SK-N-SH treated with all-trans-retinoic acid at 6 μM for 48 hours (cell line): ENCODE measurements at regions not wholly inside any gene's neighbourhood (a gene's known extent, or its start where the extent isn't known, plus 50 kb on each side); places are given as distances from the start of the nearest gene placed in this dataset.

Experiments used
- ATAC-seq: fragments of 200-7000 bp; cut with Tn5 transposase; 3 replicates; pipeline ENCODE4 v1.9.1; 2020; ENCODE audit warnings: mild to moderate bottlenecking, moderate library complexity
- BACH2 ChIP-seq: fragments of 250-450 bp; sonication (Bioruptor Pico); IDR thresholded peaks from 2 replicates; pipeline ENCODE4 v1.9.0; 2021; ENCODE audit warnings: mild to moderate bottlenecking, borderline replicate concordance
- CSDC2 ChIP-seq: fragments of 250-450 bp; sonication (Bioruptor Pico); IDR thresholded peaks from 2 replicates; pipeline ENCODE4 v1.5.0; 2020; ENCODE audit warnings: mild to moderate bottlenecking, moderate library complexity
- CSRNP3 ChIP-seq: fragments of 250-450 bp; sonication (Bioruptor Pico); IDR thresholded peaks from 2 replicates; pipeline ENCODE4 v1.5.1; 2021; ENCODE audit warnings: mild to moderate bottlenecking, moderate library complexity
- ESRRG ChIP-seq: fragments of 250-450 bp; sonication (Bioruptor Pico); IDR thresholded peaks from 2 replicates; pipeline ENCODE4 v1.6.1; 2021; ENCODE audit warnings: mild to moderate bottlenecking
- GLIS3 ChIP-seq: fragments of 250-450 bp; sonication (Bioruptor Pico); IDR thresholded peaks from 2 replicates; pipeline ENCODE4 v1.5.0; 2020; ENCODE audit warnings: mild to moderate bottlenecking, moderate library complexity
- ISL1 ChIP-seq: fragments of 250-450 bp; sonication (Bioruptor Pico); IDR thresholded peaks from 2 replicates; pipeline ENCODE4 v2.1.2; 2022; ENCODE audit warnings: mild to moderate bottlenecking, moderate library complexity
- OSR1 ChIP-seq: fragments of 250-450 bp; sonication (Bioruptor Pico); IDR thresholded peaks from 2 replicates; pipeline ENCODE4 v1.8.0; 2022; ENCODE audit warnings: moderate library complexity, mild to moderate bottlenecking, inconsistent platforms
- PPARA ChIP-seq: fragments of 250-450 bp; sonication (Bioruptor Pico); IDR thresholded peaks from 2 replicates; pipeline ENCODE4 v1.5.0; 2020; ENCODE audit warnings: mild to moderate bottlenecking, borderline replicate concordance
- RARB ChIP-seq: fragments of 250-450 bp; sonication (Bioruptor Pico); IDR thresholded peaks from 2 replicates; pipeline ENCODE4 v1.8.0; 2021; ENCODE audit warnings: mild to moderate bottlenecking, moderate library complexity
- SNAI2 ChIP-seq: fragments of 250-450 bp; sonication (Bioruptor Pico); IDR thresholded peaks from 2 replicates; pipeline ENCODE4 v1.5.0; 2020; ENCODE audit warnings: mild to moderate bottlenecking, moderate library complexity
- TCF4 ChIP-seq: fragments of 250-450 bp; sonication (Bioruptor Pico); IDR thresholded peaks from 2 replicates; pipeline ENCODE4 v1.8.0; 2021; ENCODE audit warnings: mild to moderate bottlenecking, moderate library complexity, borderline replicate concordance
- TOX ChIP-seq: fragments of 250-450 bp; sonication (Bioruptor Pico); IDR thresholded peaks from 2 replicates; pipeline ENCODE4 v1.8.0; 2021; ENCODE audit warnings: mild to moderate bottlenecking, moderate library complexity, borderline replicate concordance
- TSHZ2 ChIP-seq: fragments of 250-450 bp; sonication (Bioruptor Pico); IDR thresholded peaks from 2 replicates; pipeline ENCODE4 v1.5.0; 2020; ENCODE audit warnings: mild to moderate bottlenecking, moderate library complexity
- ZC3H10 ChIP-seq: fragments of 250-450 bp; sonication (Bioruptor Pico); IDR thresholded peaks from 2 replicates; pipeline ENCODE4 v1.5.1; 2021; ENCODE audit warnings: mild to moderate bottlenecking, moderate library complexity
- ZFP30 ChIP-seq: fragments of 450-650 bp; formaldehyde crosslinking; IDR thresholded peaks from 2 replicates; pipeline ENCODE4 v1.5.0; 2022; ENCODE audit warnings: mild to moderate bottlenecking, moderate library complexity
- ZNF565 ChIP-seq: fragments of 450-650 bp; formaldehyde crosslinking; conservative IDR thresholded peaks from 2 replicates; pipeline ENCODE4 v1.5.0; 2020; ENCODE audit warnings: low read depth, mild to moderate bottlenecking, moderate library complexity
- ZNF70 ChIP-seq: fragments of 450-650 bp; formaldehyde crosslinking; IDR thresholded peaks from 2 replicates; pipeline ENCODE4 v1.5.0; 2020; ENCODE audit warnings: mild to moderate bottlenecking, moderate library complexity
- ZNF8 ChIP-seq: fragments of 450-650 bp; formaldehyde crosslinking; IDR thresholded peaks from 2 replicates; pipeline ENCODE4 v1.5.0; 2020; ENCODE audit warnings: mild to moderate bottlenecking, moderate library complexity
- TF ChIP-seq, protein P1 (sequence below): fragments of 250-450 bp; sonication (Bioruptor Pico); IDR thresholded peaks from 2 replicates; pipeline ENCODE4 v1.8.0; 2020; ENCODE audit warnings: mild to moderate bottlenecking, moderate library complexity, borderline replicate concordance

DNA sequence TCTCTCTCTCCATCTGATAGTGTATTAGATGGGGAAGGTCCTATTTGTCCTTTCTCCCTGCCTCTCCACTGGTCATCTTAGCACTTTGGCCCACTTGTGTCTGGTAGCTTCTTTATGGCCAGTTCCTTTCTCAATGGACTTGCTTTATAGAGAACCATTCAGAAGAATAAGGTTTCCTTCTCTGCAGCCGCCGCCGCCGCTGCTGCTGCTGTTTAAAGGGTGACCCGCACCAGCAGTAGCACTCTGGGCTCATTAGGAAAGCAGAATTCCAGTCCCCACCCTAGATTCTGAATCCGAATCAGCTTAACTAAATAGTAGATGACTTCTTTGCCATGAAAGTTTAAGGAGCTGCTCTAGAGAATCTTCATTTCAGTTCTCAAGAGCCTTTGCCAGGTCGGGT, 490.2 kb downstream of the FOXO1 start:
- no peak for ATAC-seq
- TF ChIP-seq CSRNP3 (CRISPR knock-in tag) (no peak), ZC3H10 (no peak), GLIS3 (CRISPR knock-in tag) (no peak), ZNF70 (CRISPR knock-in tag) (no peak), ESRRG (no peak), CSDC2 (CRISPR knock-in tag) (no peak)

GRCh38 chr13:40178130-40178529, 488.3 kb downstream of the FOXO1 start:
- TF ChIP-seq ZFP30 (CRISPR knock-in tag) (no peak), GLIS3 (CRISPR knock-in tag) (no peak), ZC3H10 (no peak), TSHZ2 (CRISPR knock-in tag) (no peak), ZNF70 (CRISPR knock-in tag) (no peak), OSR1 (no peak), ZNF565 (no peak), PPARA (CRISPR knock-in tag) (no peak), ZNF8 (CRISPR knock-in tag) (no peak), BACH2 (CRISPR knock-in tag) (no peak), ESRRG (no peak), TCF4 (CRISPR knock-in tag) (no peak)
- TF ChIP-seq, protein P1, sequence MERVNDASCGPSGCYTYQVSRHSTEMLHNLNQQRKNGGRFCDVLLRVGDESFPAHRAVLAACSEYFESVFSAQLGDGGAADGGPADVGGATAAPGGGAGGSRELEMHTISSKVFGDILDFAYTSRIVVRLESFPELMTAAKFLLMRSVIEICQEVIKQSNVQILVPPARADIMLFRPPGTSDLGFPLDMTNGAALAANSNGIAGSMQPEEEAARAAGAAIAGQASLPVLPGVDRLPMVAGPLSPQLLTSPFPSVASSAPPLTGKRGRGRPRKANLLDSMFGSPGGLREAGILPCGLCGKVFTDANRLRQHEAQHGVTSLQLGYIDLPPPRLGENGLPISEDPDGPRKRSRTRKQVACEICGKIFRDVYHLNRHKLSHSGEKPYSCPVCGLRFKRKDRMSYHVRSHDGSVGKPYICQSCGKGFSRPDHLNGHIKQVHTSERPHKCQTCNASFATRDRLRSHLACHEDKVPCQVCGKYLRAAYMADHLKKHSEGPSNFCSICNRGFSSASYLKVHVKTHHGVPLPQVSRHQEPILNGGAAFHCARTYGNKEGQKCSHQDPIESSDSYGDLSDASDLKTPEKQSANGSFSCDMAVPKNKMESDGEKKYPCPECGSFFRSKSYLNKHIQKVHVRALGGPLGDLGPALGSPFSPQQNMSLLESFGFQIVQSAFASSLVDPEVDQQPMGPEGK (CRISPR knock-in tag), result no peak
- no peak for ATAC-seq

DNA sequence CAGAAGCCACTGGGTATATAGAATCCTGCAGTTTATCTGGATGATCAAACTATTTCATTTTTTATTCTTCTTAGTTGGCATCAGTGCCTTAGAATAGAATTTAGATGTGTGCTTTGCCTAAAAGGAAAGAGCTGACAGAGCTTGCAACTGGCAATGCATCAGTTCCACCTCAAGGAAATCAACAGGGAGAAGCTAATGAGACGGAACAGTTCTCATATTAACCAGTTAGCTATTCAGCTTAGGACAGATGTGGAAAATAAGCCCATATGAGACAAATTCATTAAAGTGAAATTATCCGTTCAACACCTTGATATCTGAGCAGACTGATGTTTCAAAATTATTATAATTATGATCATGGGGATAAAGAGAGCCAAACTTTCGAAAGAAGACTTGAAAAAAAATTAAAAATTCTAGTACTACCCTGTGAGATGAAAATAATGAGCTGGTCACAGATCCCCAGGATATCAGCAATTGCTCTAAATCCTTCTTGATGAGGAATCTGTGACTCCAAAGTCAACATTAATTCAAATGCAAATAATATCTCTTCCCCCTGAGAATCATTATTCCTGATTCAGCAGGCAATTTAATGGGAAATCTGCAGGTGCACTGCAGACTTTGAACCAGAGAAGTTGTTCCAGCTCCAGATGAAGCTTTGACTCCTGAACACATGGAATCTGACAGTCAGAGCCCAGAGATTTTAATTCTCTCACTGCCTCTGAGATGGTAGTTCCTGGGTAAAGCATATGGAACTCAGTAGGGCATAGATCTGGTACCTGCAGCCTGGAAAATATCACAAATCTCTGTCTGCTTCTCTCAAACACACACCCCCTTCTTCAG, 486.8 kb downstream of the FOXO1 start:
- TF ChIP-seq ZC3H10 (no peak), CSDC2 (CRISPR knock-in tag) (no peak), TOX (CRISPR knock-in tag) (no peak), ISL1 (CRISPR knock-in tag) (no peak), TCF4 (CRISPR knock-in tag) (no peak), RARB (no peak), SNAI2 (CRISPR knock-in tag) (no peak), GLIS3 (CRISPR knock-in tag) (no peak), ZNF8 (CRISPR knock-in tag) (no peak), BACH2 (CRISPR knock-in tag) (no peak), ZNF70 (CRISPR knock-in tag) (no peak)
- TF ChIP-seq, protein P1 (CRISPR knock-in tag), result no peak
- ATAC-seq, result no peak

DNA sequence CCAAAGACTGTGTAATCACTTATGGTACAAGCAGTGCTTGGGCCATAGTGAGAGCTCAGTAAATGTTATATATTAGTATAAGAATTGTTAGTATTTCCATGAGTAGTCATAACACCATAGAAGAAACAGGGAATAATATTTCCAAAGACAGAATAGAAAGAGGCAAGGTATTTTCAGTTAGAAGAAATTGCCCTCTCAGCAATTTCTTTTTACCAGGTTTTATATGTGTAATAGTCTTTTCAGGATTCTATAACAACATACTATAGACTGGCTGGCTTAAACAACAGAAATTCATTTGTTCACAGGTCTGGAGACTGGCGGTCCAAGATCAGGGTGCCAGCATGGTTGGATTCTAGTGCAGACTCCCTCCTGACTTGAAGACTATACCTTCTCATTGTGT, 485.7 kb downstream of the FOXO1 start:
- no peak for ATAC-seq
- no peak for TF ChIP-seq BACH2 (CRISPR knock-in tag)
- TF ChIP-seq CSRNP3 (CRISPR knock-in tag), result no peak
- TF ChIP-seq ZNF565, result no peak
- TF ChIP-seq TCF4 (CRISPR knock-in tag), result no peak
- TF ChIP-seq SNAI2 (CRISPR knock-in tag), result no peak
- no peak for TF ChIP-seq ESRRG
- TF ChIP-seq TSHZ2 (CRISPR knock-in tag), result no peak
- TF ChIP-seq, protein P1 (CRISPR knock-in tag), result no peak
- TF ChIP-seq RARB, result no peak
- no peak for TF ChIP-seq ZNF70 (CRISPR knock-in tag)
